Stimulated activated CD8-positive, alpha-beta memory T cell treated with anti-CD3 and anti-CD28 coated beads, Interleukin-4, amount 100 ng/mL, for 1 hour (primary cell): ENCODE measurements at regions not wholly inside any gene's neighbourhood (a gene's known extent, or its start where the extent isn't known, plus 50 kb on each side); places are given as distances from the start of the nearest gene placed in this dataset.
"Not testable (repeated sequence)": the region's sequence is repeated elsewhere in the genome, so short reads cannot be mapped to it uniquely, and the experiment has no call there.

Experiments used
- DNase-seq, 2 donors: peaks; one replicate each; pipeline ENCODE4 v3.0.0-alpha.2; 2020; ENCODE audit warnings: low read depth in 2 of 2, low spot score in 1 of 2

GRCh38 chr1:234907208-234907939 is 221.3 kb downstream of the TOMM20 start:
- DNase-seq, result no peak

GRCh38 chr1:234906654-234907053 is 222.0 kb downstream of the TOMM20 start:
- DNase-seq, result no peak

- no peak for DNase-seq
Observed at GRCh38 chr1:234902774-234903547, 225.7 kb downstream of the TOMM20 start.

- no peak for DNase-seq
Observed at GRCh38 chr1:234901491-234902049, 227.1 kb downstream of the TOMM20 start.

GRCh38 chr1:234900595-234900994 is 228.0 kb downstream of the TOMM20 start:
- DNase-seq, result no peak

- DNase-seq, result no peak
Observed at GRCh38 chr1:234899730-234900072, 228.9 kb downstream of the TOMM20 start.

- no peak for DNase-seq
Observed at GRCh38 chr1:234899041-234899729, 229.5 kb downstream of the TOMM20 start.

- DNase-seq, result no peak
Observed at GRCh38 chr1:234898455-234899033, 230.1 kb downstream of the TOMM20 start.

- no peak for DNase-seq
Observed at GRCh38 chr1:234897754-234898454, 230.7 kb downstream of the TOMM20 start.

- no peak for DNase-seq
Observed at GRCh38 chr1:234897390-234897749, 231.3 kb downstream of the TOMM20 start.

- DNase-seq, result no peak
Observed at GRCh38 chr1:234896477-234897389, 231.9 kb downstream of the TOMM20 start.

- no peak for DNase-seq
Observed at GRCh38 chr1:234893725-234894630, 234.7 kb downstream of the TOMM20 start.

GRCh38 chr1:234893359-234893724 is 235.3 kb downstream of the TOMM20 start:
- DNase-seq, result no peak

- DNase-seq, result no peak
Observed at GRCh38 chr1:234892642-234893041, 236.0 kb downstream of the TOMM20 start.

GRCh38 chr1:234891427-234891826 is 237.2 kb downstream of the TOMM20 start:
- no peak for DNase-seq

GRCh38 chr1:234889643-234890042 is 239.0 kb downstream of the TOMM20 start:
- DNase-seq, result no peak

- DNase-seq, result not testable (repeated sequence)
Observed at GRCh38 chr1:234888247-234888646, 240.4 kb downstream of the TOMM20 start.

GRCh38 chr1:234887016-234887900 is 241.4 kb downstream of the TOMM20 start:
- no peak for DNase-seq
